HK-2 (cell line): ENCODE measurements at regions not wholly inside any gene's neighbourhood (a gene's known extent, or its start where the extent isn't known, plus 50 kb on each side); places are given as distances from the start of the nearest gene placed in this dataset.

Source experiments
- DNase-seq: peaks from one replicate; pipeline ENCODE4 v3.0.0-alpha.2; 2018; ENCODE audit not compliant: unreplicated experiment

DNA sequence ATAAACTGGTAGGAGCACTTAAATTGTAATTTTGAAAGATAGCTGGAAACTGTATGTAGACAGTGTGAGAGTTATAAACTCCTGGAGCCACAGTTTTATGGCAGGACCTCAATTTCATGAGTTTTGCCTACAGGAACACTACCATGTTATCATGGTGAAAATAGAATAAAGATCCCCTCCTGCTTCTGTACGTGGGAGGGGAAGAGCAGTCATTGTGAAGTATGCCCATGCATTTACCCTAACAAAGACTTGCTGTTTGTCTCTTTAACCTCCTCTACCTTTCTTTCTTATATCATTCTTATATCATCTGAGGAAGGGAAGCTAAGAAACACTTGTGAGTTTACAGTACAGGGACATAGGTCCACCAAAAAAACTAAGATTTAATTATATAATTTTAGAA lies 327.0 kb downstream of the PCDH10 start:
- DNase-seq, result no peak

DNA sequence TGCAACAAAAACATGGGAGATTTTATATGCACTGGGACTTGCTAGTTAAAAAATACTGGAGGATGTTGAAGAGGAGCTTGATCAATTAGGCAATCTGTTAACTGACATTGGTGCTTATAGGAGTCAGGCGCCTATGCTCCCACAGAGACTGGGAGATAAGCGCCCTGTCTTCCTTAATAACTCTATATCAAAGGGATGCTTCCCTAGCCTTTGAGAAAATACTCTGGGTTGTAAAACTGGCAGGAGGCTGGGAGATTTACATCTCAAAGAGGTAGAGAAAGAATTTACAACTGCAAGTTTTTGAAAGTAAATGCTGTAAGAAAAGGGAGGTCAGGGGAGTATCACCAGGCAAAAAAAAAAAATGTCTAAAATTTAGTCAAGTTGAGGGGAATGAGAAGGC lies 325.4 kb downstream of the PCDH10 start:
- DNase-seq, result no peak

DNA sequence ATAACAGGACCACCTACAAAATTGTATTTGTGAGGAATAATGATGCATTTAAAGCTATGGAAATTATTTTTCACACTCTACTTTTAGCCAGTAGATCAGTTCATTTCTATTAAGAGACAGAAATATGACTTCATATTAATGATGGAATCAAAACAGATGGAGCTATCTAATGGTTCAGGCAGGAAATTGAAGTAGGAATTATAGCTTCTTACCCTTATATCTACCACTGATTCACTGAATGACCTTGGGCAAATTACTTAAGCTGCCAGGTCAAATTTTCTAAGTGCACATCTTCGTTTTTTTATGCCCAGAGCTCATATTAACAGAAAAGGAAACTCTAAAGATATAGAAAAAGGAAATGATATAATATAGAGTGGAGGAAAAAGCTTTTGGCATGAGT lies 323.1 kb downstream of the PCDH10 start:
- no peak for DNase-seq

DNA sequence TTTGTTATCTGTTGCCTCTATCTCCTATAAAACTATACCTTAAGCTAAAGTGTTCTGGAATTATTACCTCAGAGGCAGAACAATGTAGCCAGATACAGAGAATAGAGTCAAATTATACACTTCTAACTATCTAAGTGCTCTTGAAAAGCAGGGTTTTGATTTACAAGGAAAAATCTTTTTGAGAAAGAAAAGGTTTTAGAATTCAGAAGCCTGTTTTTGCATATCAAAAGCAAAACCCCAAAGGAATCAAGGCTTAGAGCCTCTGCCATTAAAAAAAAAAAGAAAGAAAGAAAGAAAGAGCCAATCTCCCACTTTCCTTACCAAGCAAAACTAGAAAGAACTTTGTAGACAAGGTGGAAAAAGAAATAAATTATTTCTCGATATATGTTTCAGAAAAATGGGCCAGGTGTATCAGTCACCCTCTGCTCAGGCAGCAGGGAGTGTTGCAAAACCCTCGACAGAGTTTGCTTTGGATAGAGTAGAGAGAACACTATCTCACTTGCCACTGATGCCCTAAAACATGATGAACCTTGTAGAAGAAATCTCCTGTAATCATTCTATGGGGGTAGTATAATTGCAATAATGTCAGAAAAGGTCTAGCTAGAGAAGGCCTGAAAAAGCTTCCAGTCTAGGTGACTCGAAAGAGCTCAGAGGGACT lies 318.3 kb downstream of the PCDH10 start:
- no peak for DNase-seq

DNA sequence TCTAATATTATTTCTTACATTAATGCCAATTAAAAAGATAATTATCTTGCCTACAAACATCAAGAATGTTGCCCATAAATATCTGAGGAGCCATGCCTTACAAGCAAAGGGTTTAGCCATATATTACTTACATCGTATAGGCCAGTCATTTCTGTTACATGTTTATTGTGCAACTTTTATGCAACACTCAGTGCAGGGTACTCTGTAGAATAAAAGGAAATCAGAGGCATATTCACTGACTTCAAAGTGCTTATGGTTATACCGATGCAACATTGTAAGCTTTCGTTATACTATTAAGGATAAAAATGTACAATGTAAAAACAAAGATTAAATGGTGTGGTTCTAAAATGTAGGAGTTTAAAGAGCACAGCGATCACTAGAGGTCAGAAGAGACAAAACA lies 315.9 kb downstream of the PCDH10 start:
- no peak for DNase-seq

DNA sequence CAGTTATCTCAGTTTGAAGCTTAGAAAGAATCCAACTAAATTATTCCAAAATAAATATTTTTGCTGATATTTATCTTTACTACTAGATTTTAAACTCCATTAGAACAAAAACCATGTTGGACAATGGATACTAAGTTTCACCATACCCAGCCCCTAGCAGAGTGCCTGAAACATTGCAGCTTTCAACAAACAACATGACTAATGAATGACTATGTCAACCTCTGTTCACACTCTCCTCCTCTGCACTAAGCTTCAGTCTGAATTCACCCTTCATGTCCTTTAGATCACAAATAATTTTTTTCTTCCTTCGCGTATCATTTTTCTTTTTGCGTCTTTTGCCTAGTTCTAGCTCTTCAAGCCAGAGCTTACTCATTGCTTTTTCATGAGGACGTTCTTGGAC lies 315.2 kb downstream of the PCDH10 start:
- DNase-seq, result no peak

DNA sequence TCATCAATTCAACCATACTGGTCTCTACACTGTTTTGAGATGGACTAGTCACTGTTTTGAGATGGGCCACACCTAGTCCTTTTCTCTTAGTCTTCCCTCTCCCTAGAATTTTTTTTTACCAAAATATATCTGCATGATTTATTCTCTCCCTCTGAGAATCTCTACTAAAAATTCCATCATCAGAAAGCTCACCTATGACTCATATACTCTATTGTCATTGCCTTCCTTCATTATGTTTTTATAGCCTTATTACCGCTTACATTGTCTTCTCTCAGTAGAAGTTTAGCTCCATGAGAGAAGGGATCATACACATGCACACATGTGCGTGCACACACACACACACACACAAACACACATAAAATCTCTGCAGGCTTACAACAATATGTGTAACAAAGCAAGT lies 303.6 kb downstream of the PCDH10 start:
- DNase-seq, result no peak

DNA sequence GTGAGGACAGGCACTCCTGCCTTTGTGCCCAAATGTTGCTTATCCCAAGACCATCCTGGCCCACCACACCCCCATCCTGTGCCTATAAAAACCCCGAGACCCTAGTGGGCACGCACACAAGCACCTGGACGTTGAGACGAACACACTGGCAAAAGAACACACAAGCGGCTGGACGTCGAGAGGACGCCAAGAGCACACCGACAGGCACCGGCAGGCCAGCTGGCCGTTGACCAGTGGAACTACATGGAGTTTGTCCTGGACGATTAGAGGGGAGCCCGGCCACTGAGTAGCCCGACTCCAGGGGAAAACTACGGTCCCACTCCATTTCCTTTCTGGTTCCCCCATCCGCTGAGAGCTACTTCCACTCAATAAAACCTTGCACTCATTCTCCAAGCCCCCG lies 301.7 kb downstream of the PCDH10 start:
- no peak for DNase-seq

DNA sequence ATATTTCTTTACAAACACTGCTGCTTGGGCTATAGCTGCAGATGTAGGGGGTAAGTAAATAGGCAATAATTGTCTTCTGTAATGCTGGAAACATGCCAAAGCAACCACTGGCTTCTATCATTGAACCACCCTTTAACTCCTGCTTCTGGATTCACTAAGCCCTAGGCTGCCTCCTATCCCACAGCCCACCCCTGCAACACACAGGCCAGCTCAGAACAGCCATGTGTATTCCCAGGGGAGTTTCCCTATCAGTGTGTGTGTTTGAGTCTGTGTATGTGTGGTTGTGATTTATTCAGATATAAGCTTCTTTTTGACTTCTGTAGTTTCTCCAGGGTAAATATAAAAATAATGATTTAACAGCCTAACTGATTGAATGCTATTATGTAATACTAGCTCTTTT lies 291.3 kb downstream of the PCDH10 start:
- DNase-seq, result no peak

DNA sequence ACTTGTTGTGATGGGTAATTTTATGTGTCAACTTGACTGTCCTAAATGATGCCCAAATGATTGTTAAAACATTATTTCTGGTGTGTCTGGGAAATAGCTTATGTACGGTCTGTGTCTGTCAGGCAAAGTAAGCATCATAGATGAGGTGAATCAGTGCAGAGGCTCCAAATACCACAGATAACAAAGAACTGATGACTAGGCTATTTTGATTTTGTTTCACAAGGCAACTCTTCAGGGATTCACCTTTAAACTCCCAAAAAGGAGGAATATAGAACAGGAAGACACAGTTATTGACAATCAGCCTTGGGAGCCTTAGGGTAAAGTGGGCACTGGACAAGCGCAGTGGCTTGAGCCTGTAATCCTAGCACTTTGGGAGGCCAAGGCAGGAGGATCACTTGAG lies 290.7 kb downstream of the PCDH10 start:
- no peak for DNase-seq

DNA sequence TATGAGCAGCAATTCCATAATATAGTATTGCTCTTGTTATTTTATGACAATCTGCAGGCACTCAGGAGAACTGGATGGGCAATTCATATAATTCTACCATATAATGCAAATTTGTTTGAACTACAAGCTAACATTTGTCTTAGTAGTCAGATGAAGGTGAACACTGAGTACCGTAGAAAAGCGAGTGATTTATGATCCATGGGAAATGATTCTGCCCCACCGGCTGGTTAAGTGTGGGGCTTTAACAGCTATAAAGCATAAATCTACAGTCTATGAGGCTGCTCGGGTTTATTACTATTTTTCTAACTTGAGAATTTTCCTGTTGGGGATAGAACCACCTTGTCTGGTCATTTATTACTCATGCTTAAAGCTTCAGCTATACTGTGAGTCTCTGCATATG lies 275.5 kb downstream of the PCDH10 start:
- DNase-seq, result no peak

DNA sequence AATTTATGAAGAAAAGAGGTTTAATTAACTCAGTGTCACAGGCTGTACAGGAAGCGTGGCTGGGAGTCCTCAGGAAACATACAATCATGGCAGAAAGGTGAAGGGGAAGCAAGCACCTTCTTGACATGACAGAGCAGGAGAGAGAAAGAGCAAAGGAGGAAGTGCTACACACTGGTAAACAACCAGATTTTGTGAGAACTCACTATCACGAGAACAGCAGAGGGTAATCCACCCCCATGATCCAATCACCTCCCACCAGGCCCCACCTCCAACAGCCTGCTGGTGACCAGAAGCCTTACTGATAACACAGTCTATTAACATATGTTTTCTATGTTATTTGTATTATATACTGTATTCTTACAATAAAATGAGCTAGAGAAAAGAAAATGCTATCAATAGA lies 254.8 kb downstream of the PCDH10 start:
- no peak for DNase-seq

DNA sequence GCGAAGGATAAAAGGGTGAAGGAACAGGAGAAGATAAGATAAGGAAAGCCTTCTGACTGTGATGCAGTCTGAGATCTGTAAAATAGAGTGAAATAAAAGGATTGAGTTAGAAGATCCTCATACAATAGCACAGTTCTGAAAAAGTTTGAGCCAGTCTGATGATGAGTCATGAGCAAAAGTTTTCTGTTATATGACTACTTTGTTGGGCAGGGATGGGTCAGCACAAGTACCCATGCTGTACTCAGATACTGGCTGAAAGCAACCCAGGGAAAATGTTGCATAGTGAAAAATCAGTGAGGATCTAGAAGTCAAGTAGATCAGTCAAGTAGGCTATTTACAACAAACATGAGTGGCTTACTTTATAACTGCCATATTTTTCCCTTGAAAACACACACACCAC lies 253.5 kb downstream of the PCDH10 start:
- no peak for DNase-seq

DNA sequence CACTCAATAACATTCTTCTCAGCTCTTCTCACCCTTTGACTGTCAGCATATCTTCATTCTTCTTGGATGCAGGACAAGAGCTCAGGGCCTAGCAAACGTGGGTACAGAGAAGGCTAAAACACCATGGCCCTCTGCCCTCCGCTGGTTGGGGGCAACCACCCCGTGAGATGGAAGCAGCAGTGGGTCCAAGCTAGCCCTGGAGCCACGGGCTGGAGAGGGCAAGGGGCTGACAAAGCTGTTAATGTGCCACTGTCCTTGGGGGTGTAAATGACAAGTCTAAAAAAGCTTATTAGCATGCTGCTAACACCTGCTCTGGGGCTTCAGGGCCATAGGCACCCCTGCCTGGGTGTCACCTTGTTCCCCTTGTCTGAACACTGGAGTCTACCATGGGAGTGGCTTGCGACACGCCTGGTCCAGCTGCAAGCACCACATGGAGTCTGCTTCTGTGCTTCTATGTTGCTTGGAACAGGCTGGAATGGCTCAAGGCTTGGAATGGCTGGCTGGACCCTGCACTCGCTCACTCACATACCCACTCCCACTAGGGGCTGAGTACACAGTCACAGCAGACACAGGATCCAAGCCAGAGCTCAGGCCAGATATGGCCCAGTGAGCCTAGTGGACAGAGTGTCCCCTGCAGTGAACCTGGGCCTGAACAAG lies 246.0 kb downstream of the PCDH10 start:
- no peak for DNase-seq

DNA sequence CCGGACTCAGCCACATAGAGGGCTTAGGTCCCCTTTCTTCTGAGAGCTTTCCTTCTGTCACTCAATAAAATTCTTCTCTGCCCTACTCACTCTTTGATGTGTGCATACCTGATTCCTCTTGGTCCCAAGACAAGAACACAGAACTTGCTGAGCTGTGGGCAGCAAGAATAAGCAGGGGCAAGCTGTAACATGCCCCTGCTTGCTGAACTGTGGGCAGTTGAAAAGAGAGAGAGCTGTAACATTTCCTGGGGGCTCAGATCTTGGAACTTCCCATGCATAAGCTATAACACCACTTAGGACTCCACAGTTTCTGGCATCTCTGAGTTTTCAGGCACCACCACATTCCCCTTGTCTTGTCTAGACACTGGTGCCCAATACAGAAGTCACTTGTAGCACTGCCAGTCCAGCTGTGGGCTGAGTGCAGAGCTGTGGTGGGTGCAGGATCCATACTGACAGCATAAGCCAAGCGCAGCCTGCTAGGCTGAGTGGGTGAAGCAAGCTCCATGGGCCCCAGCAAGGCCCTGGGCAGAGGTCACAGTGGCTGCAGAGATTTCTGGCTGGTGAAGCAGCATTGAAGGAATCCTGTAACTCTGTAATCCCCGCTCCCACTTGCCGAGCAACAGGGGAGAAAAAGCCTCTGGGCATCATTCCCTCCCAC lies 241.2 kb downstream of the PCDH10 start:
- no peak for DNase-seq

DNA sequence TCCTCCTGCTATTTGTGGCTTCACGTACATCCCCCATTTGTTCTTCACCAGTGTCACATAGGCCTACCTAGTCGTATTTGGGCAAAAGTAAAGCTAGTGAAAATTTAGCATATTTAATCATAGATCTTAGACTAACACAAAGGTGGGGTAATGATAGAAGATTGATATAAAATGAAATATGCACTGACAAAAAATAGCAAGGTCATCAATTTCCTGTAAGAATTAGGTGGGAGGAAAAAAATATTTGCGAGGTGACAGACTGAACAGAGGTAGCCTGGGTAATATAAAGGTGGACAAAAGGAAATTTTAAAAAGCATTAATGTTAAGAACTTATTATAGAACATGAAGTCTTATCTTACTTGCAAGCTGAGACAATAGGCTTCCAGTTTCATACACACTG lies 239.9 kb downstream of the PCDH10 start:
- no peak for DNase-seq

DNA sequence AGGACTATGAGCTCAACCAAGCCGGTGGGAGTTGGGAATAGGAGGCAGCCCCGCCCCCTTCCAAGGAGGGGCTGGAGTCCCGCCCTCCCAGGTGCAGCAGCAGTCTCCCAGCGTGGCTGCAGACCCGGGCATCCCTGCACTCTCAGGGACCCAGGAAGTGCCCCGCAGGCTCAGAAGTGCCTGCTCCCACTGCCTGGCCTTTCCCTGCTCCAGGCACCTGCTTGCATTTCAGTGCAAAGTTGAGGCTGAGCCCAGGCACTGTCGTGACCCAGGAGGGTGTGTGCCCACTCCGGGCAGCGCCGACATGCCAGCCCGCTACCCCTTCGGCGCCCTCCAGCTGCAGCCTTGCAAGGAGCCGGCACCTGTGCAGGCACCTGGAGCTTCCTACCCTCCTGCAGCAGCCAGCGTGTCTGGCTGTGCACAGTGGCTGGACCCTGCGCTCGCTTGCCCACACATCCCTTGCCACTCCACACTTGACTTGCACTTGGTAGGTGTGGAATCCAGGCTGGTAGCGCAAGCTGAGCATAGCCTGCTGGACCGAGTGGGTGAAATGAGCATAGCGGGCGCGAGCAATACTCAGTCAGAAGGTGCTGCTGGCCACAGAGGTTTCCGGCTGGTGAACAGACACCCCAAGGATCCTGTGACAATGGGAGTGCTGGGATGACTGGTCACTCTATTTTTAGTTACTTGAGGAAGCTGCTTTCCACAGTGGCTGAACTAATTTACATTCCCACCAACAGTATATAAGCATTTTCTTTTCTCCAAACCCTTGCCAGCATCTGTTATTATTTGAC lies 236.3 kb downstream of the PCDH10 start:
- no peak for DNase-seq

DNA sequence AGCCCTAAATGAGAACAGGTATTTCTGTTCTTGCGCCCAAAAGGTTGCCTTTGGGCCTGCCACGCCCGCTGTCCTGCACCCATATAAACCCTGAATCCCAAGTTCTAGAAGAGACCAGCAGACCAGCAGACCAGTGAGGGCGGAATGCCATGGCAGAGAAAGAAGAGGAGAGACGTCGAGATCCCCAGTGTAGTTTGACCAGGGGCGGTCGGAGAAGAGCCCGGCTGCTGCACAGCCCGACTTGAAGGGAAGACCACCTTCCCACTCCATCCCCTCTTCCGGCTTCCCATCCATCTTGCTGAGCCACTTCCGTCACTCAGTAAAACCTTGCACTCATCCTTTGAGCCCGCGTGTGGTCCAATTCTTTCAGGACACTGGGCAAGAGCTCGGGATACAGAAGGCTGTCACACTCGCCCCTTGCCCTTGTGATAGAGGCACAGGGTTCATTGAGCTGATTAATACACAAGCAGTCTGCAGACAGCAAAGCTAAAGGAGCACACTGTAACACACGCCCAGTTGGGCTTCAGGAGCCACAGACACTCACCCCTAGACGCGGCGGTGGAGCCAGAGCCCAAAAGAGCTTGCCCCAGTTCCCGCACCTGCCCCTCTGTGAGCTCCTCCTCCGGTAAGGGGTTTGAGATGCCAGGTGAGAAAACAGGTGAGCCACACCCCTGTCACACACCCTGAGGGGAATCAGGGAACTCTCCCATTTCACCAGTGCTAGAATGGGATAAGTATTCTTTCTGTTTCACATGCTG lies 230.8 kb downstream of the PCDH10 start:
- DNase-seq, result no peak

DNA sequence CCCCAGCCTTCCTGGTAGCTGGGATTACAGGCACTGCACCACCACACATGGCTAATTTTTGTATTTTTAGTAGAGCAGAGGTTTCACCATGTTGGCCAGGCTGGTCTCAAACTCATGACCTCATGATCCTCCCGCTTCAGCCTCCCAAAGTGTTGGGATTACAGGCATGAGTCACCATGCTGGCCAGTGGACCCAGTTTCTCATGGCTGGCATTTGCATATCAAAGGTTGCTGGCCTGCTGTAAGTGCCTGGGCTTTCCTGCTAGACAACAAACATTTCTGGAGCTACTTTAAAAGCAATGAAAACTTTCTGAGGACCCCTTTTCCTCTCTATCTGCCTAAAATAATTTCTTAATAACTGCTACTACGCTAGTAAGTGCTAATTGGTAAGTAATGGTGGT lies 228.2 kb downstream of the PCDH10 start:
- DNase-seq, result no peak

DNA sequence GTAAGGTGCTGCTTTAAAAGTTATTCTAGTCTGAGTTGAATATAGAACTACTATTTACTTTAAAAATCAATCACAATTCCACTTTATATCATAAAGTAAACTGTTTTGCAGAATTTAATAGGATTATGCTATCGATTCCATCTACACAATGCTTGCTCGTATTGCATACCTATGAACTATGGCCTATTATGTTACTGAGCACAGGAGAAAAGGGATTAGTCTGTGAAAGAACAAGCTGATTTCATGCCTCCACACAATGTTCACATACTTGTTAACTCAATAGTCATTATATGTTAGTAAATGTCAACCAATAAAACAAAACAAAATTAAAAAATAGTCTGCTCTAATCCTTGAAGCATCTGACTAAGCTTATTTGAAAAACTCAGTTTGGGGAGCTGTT lies 223.6 kb downstream of the PCDH10 start:
- no peak for DNase-seq

DNA sequence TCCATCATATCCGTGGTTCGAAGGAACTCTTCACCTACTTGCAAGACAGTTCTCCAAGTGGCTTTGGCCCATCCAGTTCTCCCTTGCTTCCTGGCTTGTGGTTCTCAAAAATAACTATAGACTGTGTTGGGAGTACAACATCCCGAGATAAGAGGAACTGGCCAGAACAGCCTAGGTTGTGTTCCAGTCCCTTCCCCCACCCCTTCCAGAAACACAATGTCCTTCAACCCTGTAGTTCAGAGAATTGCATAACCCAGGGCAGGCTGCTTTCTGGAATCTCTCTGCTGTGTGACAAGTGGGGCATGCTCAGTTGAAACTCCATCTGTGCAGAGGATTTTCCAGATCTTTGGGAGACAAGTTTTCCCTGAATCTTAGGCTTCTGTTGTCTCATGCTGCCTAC lies 206.5 kb downstream of the PCDH10 start:
- no peak for DNase-seq

DNA sequence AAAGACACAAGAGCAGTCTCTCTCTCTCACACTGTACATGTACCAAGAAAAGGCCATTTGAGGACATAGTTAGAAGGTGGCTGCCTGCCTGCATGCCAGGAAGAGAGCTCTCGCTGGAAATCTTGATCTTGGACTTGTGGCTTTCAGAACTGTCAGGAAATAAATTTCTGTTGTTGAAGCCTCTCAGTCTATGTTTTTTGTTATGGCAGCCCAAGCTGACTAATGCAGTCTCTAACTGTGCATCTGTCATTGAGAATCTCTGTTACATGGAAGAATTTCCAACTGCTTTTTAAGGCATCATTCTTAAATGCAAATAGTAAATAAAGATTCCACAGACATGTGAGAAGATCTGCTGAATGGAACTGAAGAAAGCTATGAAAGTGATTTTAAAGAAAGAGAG lies 198.3 kb downstream of the PCDH10 start:
- no peak for DNase-seq
